Stimulated activated CD4-positive, alpha-beta T cell treated with anti-CD3 and anti-CD28 coated beads, Interleukin-1b, Interleukin-23, amount 100 ng/mL, for 4 hours (primary cell): ENCODE measurements at regions not wholly inside any gene's neighbourhood (a gene's known extent, or its start where the extent isn't known, plus 50 kb on each side); places are given as distances from the start of the nearest gene placed in this dataset.
"Not testable (repeated sequence)": the region's sequence is repeated elsewhere in the genome, so short reads cannot be mapped to it uniquely, and the experiment has no call there.

Experiments used
- DNase-seq, 2 donors: peaks; one replicate each; pipeline ENCODE4 v3.0.0-alpha.2; 2020; ENCODE audit warnings: low read depth in 2 of 2

- no peak for DNase-seq
Observed at GRCh38 chr14:103231376-103232019, 102.5 kb upstream of the EIF5 start.

- DNase-seq, result no peak
Observed at GRCh38 chr14:103232031-103232808, 101.8 kb upstream of the EIF5 start.

GRCh38 chr14:103232831-103233319, 101.2 kb upstream of the EIF5 start:
- DNase-seq, result no peak

GRCh38 chr14:103233328-103233727, 100.7 kb upstream of the EIF5 start:
- no peak for DNase-seq

DNA sequence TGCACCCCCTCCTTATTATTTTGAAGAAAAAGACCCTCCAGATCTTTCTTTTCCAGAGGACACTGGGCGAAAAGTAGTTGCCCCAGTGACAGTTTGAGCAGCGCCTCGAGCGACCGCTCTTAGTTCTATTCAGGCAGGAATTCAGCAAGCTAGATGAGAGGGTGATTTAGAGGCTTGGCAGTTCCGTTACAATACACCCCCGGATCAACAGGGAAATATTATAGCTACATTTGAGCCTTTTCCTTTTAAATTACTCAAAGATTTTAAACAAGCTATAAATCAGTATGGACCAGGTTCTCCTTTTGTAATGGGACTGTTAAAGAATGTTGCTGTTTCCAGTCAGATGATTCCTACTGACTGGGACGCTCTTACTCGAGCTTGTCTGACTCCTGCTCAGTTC, 99.2 kb upstream of the EIF5 start:
- DNase-seq, result not testable (repeated sequence)

DNA sequence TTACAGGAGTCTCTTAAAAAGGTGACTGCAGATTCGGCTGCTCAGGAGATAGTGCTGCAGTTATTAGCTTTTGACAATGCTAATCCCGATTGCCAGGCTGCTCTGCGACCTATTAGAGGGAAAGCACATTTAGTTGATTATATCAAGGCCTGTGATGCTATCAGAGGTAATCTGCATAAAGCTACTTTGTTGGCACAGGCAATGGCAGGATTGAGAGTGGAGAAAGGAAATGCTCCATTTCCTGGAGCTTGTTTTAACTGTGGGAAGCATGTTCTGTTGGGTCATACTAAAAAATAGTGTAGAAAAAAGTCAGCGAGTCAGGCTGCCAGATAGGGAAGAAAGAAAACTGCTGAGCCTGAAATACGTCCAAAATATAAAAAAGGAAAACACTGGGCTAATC, 98.5 kb upstream of the EIF5 start:
- not testable (repeated sequence) for DNase-seq

DNA sequence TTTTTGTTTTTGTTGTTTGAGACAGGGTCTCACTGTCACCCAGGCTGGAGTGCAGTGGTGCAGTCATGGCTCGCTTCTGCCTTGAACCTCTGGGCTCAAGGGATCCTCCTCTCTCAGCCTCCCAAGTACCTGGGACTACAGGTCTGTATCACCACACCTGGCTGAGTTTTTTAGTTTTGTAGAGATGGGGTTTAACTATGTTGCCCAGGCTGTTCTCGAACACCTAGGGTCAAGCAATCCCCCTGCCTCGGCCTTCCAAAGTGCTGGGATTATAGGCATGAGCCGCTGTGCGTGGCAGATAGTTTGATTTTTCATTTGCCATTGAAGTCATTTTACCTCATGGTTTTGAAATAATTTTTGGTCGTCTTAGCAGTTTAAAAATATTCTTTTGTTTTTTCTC, 94.3 kb upstream of the EIF5 start:
- no peak for DNase-seq

DNA sequence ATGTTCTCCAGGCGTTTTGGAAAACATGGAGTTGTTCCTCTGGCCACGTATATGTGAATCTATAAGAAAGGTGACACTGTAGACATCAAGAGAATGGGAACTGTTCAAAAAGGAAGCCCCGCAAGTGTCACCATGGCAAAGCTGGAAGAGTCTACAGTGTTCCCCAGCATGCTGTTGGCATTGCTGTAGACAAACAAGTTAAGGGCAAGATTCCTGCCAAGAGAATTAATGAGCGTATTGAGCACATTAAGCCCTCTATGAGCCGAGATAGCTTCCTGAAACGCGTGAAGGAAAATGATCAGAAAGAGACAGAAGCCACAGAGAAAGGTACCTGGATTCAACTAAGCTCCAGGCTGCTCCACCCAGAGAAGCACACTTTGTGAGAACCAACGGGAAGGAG, 92.5 kb upstream of the EIF5 start:
- DNase-seq, result no peak

DNA sequence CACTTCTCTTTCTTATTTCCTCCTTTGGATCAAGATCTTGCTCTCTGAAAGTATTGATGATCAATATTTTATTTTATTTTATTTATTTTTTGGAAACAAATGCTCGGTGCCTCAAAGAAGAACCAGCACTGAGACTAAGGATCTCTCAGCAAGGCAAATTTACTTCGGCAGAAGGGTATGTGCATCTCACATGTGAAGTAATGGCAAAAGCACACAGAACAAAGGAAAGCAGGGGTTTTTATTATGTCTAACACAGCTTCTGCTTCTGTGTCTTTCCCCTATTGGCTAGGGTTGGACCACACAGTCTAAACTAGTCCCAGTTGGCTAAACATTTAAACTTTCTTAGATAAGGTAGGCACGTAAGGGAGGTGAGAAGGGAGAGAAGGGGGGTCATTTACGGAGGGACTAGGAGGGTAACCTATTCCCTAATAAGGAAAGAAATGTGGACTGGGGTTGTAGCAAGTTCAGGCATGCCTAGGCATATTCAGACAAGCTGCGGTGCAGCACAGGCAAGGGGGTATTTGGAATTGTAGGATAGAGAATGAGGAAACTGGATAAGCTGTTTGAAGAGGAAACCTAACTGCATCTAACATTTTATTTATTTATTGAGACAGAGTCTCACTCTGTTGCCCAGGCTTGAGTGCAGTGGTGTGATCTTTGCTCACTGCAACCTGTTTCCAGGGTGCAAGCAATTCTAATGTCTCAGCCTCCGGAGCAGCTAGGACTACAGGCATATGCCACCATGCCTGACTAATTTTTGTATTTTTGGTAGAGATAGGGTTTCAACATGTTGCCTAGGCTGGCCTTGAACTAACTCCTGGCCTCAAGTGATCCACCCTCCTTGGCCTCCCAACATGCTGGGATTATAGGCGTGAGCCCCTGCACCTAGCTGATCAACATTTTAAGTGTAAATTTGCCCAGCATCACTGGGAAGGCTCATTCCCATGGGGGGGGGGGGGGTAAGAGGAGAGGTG, 90.0 kb upstream of the EIF5 start:
- no peak for DNase-seq

GRCh38 chr14:103245624-103246031, 88.4 kb upstream of the EIF5 start:
- not testable (repeated sequence) for DNase-seq

GRCh38 chr14:103246070-103246469, 88.0 kb upstream of the EIF5 start:
- no peak for DNase-seq

DNA sequence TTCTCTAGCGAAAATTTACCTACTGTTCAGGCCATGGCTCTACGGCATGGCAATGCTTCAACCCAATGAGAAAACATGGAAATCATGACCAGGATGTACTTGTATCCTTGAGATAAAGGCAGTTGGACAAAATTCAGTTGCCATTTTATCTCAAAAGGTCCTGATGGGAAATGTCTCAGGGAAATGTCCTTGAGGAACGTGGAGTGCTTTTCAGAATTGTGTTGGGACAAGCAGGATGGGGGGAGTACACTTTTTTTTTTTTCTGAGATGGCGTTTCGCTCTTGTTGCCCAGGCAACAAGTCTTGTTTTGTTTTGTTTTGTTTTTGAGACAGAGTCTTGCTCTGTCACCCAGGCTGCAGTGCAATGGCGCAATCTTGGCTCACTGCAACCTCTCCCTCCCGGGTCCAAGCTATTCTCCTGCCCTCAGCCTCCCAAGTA, 86.8 kb upstream of the EIF5 start:
- no peak for DNase-seq

DNA sequence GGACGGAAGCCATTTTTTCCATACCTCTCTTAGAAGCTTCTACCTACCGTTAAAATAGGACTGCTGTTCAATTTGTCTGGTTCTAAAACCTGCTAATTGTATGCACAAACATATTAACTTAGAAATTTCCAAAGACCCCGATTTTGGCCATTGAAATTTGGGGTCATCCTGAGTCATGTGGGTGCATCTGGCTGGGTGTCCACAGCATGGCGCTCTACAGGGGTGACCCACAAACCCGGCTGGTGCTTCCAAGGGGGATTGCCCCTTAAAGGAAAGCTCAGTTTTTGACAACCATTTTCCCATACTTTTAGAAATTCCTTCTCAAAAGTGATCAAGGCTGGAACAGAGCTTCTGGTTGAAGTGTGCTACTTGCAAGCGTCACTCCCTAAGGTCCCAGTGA, 83.9 kb upstream of the EIF5 start:
- no peak for DNase-seq

DNA sequence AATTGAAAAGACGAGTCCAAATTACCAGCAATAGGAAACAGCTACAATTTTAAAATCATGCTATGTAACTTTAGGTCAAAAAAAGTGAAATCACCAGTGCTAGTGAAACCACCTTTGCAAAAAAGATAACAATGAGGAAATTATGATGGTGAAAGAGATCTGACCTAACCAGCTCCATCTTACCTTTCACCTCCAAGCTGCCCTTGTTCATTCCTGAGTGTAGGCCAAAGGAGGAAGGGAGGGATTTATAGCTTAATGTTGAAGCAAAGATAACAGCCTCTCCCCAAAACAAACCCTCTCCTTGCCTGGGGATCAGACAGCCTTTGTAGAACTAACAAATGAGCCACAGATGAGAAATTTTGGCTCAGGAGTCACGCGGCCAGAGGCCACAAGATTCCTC, 83.2 kb upstream of the EIF5 start:
- DNase-seq, result no peak

DNA sequence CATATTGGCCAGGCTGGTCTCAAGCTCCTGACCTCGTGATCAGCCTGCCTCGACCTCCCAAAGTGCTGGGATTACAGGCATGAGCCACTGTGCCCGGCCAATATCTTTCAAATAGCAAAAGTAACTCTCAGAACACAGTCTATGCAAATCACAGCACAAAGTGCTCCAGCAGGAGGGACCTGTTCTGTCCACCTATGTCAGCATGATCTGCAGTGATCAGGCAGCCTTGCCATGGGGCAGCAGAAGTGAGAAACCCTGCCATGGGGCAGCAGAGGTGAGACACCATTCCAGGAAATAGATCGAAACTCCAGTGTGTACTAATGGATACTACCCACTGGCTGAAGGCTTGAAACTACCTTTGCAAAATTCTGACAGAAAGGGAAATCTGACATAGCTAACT, 78.5 kb upstream of the EIF5 start:
- no peak for DNase-seq

DNA sequence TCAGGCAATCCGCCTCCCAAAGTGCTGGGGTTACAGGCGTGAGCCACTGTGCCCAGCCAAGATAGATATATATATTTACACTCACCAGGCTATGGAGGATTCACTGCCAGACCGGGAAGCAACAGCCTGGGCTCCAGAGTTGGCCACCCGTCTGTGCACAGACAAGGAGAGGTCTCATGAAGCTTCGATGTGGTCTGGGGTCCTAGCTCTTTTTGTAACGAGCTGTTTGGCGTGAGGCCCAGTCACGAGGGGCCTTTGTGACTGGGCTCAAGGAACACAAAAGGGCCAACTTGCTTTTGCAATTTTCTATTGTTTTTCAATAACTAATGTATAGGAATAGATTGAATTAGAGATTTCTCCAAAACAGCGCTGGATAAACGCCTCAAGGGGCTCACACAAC, 77.6 kb upstream of the EIF5 start:
- DNase-seq, result no peak

GRCh38 chr14:103257211-103257962, 76.7 kb upstream of the EIF5 start:
- no peak for DNase-seq

DNA sequence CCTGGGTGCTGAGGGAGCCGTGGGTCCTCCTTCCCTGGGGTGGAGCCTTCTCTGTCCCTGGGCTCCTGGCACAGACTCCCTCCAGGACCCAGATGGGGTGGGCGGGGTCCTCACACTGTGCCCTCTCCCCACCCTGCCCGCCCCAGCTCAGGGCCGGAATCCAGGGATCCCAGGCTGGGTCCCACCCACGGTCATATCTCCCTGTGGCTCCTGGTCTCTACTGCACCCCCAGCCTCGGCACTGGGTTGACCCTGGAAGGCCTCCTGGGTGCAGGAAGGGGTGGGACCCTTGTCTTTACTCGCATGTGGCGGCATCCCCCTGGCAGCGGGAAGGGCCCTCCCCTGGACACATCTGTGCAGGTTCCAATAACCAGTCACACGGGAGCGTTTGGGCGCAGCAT, 75.8 kb upstream of the EIF5 start:
- DNase-seq, result no peak

GRCh38 chr14:103259184-103259583, 74.9 kb upstream of the EIF5 start:
- DNase-seq, result no peak

DNA sequence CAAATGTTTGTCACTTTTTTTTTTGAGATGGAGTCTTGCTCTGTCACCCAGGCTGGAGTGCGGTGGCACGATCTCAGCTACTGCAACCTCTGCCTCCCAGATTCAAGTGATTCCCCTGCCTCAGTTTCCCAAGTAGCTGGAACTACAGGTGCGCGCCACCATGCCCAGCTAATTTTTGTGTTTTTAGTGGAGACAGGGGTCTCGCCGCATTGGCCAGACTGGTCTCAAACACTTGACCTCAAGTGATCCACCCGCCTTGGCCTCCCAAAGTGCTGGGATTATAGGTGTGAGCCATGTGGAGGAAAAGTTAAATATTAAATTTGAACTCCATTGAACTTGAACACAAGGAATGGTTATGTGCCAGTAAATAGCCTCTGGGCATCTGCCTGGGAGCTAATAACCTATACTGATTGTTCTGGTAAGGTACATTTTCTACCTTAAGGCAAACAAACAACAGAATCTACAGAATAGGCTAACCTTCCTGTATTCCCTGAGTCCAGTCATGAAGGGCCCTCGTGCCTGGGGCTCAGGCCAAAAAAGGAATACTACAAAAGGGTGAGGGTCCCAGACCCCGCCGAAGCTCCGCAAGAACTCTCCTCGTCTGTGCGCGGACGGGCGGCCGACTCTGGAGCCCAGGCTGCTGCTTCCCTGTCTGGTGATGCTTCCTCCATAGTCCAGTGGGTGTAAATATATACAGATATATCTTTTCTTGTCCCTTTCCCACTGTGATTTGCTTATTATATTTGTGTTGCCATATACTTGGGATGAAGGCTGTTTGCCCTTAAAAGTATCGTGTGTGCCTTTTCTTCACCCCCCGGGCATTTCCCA, 74.0 kb upstream of the EIF5 start:
- no peak for DNase-seq
